ENCODE measurements at regions not wholly inside any gene's neighbourhood (a gene's known extent, or its start where the extent isn't known, plus 50 kb on each side); places are given as distances from the start of the nearest gene placed in this dataset.
"Not testable (repeated sequence)": the region's sequence is repeated elsewhere in the genome, so short reads cannot be mapped to it uniquely, and the experiment has no call there.

GRCh38 chr3:176347424-176348146 is 849.7 kb downstream of the TBL1XR1 start:
- no peak for DNase-seq (ENCODE audit: low read depth)
- TF ChIP-seq, protein P1, sequence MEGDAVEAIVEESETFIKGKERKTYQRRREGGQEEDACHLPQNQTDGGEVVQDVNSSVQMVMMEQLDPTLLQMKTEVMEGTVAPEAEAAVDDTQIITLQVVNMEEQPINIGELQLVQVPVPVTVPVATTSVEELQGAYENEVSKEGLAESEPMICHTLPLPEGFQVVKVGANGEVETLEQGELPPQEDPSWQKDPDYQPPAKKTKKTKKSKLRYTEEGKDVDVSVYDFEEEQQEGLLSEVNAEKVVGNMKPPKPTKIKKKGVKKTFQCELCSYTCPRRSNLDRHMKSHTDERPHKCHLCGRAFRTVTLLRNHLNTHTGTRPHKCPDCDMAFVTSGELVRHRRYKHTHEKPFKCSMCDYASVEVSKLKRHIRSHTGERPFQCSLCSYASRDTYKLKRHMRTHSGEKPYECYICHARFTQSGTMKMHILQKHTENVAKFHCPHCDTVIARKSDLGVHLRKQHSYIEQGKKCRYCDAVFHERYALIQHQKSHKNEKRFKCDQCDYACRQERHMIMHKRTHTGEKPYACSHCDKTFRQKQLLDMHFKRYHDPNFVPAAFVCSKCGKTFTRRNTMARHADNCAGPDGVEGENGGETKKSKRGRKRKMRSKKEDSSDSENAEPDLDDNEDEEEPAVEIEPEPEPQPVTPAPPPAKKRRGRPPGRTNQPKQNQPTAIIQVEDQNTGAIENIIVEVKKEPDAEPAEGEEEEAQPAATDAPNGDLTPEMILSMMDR (IDR thresholded peaks at IDR 0.05; ENCODE audit: low read length, missing control alignments), result no peak
- no peak overlapping the region for H3K4me3 ChIP-seq (replicated peaks; ENCODE audit: low read depth, low read length)

DNA sequence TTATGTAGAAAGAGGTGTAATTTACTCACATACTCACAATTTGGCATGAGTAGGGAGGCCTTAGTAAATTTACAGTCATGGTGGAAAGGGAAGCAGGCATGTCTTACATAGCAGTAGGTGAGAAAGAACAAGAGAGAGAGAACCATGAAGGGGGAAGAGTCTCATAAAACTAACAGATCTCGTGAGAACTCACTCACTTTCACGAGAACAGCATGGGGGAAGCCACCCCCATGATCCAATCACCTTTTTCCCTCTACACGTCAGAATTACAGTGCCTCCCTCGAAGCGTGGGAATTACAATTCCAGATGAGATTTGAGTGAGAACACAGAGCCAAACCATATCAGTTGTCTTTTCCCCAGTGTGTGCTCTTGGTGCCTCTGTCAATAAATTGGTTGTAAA is 855.3 kb downstream of the TBL1XR1 start:
- TF ChIP-seq, protein P1 (IDR thresholded peaks at IDR 0.05; ENCODE audit: low read length, missing control alignments), result no peak
- no peak overlapping the region for H3K4me3 ChIP-seq (replicated peaks; ENCODE audit: low read depth, low read length)
- DNase-seq (ENCODE audit: low read depth), result no peak

GRCh38 chr3:176328666-176329065 is 868.6 kb downstream of the TBL1XR1 start:
- no peak overlapping the region for H3K4me3 ChIP-seq (replicated peaks; ENCODE audit: low read depth, low read length)
- no peak for DNase-seq (ENCODE audit: low read depth)
- TF ChIP-seq, protein P1 (IDR thresholded peaks at IDR 0.05; ENCODE audit: low read length, missing control alignments), result no peak

GRCh38 chr3:176328198-176328597 is 869.1 kb downstream of the TBL1XR1 start:
- TF ChIP-seq, protein P1 (IDR thresholded peaks at IDR 0.05; ENCODE audit: low read length, missing control alignments), result no peak
- DNase-seq (ENCODE audit: low read depth), result no peak

DNA sequence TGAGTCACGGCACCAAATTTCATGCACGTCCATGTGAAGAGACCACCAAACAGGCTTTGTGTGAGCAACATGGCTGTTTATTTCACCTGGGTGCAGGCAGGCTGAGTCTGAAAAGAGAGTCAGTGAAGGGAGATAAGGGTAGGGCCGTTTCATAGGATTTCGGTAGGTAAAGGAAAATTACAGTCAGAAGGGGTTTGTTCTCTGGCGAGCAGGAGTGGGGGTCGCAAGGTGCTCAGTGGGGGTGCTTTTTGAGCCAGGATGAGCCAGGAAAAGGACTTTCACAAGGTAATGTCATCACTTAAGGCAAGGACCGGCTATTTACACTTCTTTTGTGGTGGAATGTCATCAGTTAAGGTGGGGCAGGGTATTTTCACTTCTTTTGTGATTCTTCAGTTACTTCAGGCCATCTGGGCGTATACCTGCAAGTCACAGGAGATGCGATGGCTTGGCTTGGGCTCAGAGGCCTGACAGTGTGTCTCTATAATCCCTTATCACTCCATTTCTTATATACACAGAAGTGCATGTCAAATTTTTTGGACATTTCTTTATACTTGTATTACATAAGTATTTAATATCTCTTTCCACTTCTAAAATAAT is 870.3 kb downstream of the TBL1XR1 start:
- not testable (repeated sequence) for H3K4me3 ChIP-seq (replicated peaks; ENCODE audit: low read depth, low read length); DNase-seq (ENCODE audit: low read depth)

More at GRCh38 chr3:176328198-176328597, 869.1 kb downstream of the TBL1XR1 start:
- no peak overlapping the region for H3K4me3 ChIP-seq (replicated peaks; ENCODE audit: low read depth, low read length)

GRCh38 chr3:176321532-176321931 is 875.8 kb downstream of the TBL1XR1 start:
- H3K4me3 ChIP-seq (replicated peaks; ENCODE audit: low read depth, low read length); DNase-seq (ENCODE audit: low read depth): not testable (repeated sequence)

GRCh38 chr3:176321099-176321498 is 876.2 kb downstream of the TBL1XR1 start:
- no peak for DNase-seq (ENCODE audit: low read depth)
- TF ChIP-seq, protein P1 (IDR thresholded peaks at IDR 0.05; ENCODE audit: low read length, missing control alignments), result no peak
- H3K4me3 ChIP-seq (replicated peaks; ENCODE audit: low read depth, low read length), result no peak overlapping the region

GRCh38 chr3:176313426-176313825 is 883.9 kb downstream of the TBL1XR1 start:
- TF ChIP-seq, protein P1 (IDR thresholded peaks at IDR 0.05; ENCODE audit: low read length, missing control alignments), result no peak
- DNase-seq (ENCODE audit: low read depth), result no peak
- no peak overlapping the region for H3K4me3 ChIP-seq (replicated peaks; ENCODE audit: low read depth, low read length)
